ENCODE measurements at regions not wholly inside any gene's neighbourhood (a gene's known extent, or its start where the extent isn't known, plus 50 kb on each side); places are given as distances from the start of the nearest gene placed in this dataset.

GRCh38 chr3:184479426-184480126 lies 82.0 kb upstream of the EPHB3 start:
- H3K27ac ChIP-seq = no peak overlapping the region
- DNase-seq = no peak
- H3K4me1 ChIP-seq = no peaks in the 10 kb centered on the region
- no peak for TF ChIP-seq EP300 (IDR thresholded peaks at IDR 0.05)
- no peak for TF ChIP-seq CTCF (IDR thresholded peaks at IDR 0.05)
- peaks cover 0 to 30% (median 0%) of the 10 kb centered on the region in 3 donors for H3K27me3 ChIP-seq
- peaks cover 0 to 9% (median 3%) of the 10 kb centered on the region in 4 donors for H3K9me3 ChIP-seq
- WGBS, 5 donors = 66 to 77% (median 76%) methylated on average over 8 of the region's 8 CpGs
- no peaks in the 10 kb centered on the region for H3K36me3 ChIP-seq
- no peak overlapping the region for H3K4me3 ChIP-seq
- intact Hi-C loops (cut with DNase I; ENCODE audit: low total_unique reads) = no loop called here

GRCh38 chr3:184480831-184481230 lies 80.8 kb upstream of the EPHB3 start:
- H3K27me3 ChIP-seq = peaks cover 0 to 30% (median 0%) of the 10 kb centered on the region in 3 donors
- DNase-seq = no peak
- no peak overlapping the region for H3K27ac ChIP-seq
- no peaks in the 10 kb centered on the region for H3K36me3 ChIP-seq
- peaks cover 0 to 9% (median 3%) of the 10 kb centered on the region in 4 donors for H3K9me3 ChIP-seq
- no peak overlapping the region for H3K4me3 ChIP-seq
- TF ChIP-seq POLR2AphosphoS5 (IDR thresholded peaks at IDR 0.05) (no peak), CTCF (IDR thresholded peaks at IDR 0.05) (no peak)
- no peaks in the 10 kb centered on the region for H3K4me1 ChIP-seq
- 77 to 93% (median 86%) methylated on average over 2 of the region's 2 CpGs for WGBS, 5 donors
- intact Hi-C loops (cut with DNase I; ENCODE audit: low total_unique reads) = no loop called here

DNA sequence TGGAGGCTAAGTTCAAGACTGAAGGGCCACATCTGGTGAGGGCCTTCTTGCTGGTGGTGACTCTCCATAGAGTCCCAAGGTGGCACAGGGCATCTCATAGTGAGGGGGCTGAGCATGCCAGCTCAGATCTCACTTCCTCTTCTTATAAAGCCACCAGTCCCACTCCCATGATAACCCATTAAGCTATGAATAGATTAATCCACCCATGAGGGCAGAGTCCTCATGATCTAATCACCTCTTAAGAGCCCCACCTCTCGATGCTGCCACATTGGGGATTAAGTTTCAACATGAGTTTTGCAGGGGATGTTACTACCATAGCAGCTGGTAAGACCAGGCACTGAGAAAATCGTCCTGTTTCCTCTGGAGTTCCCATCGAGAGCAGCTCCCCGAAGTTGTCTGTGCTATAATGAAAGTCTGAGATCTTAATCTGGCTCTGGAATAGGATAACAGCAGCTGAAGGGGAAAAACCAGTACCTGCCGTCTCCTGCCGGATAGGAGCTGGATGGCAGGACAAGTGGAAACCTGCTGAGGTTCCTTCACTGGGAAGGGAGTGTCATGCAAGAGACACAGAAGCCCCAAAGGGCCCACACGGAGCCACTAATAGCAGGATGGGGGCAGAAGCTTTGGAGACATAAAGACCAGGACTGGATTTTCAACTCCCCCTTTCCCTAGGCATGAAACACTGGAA lies 79.5 kb upstream of the EPHB3 start:
- intact Hi-C loops (cut with DNase I; ENCODE audit: low total_unique reads) = no loop called here
- TF ChIP-seq POLR2AphosphoS5 (IDR thresholded peaks at IDR 0.05) (no peak), EP300 (IDR thresholded peaks at IDR 0.05) (no peak), POLR2A (IDR thresholded peaks at IDR 0.05) (no peak), CTCF (IDR thresholded peaks at IDR 0.05) (no peak)
- no peak for DNase-seq
- H3K27me3 ChIP-seq = peaks cover 0 to 32% (median 0%) of the 10 kb centered on the region in 3 donors
- H3K4me1 ChIP-seq = no peaks in the 10 kb centered on the region
- H3K27ac ChIP-seq = no peak overlapping the region
- no peaks in the 10 kb centered on the region for H3K36me3 ChIP-seq
- H3K4me3 ChIP-seq = no peak overlapping the region
- H3K9me3 ChIP-seq = peaks cover 0 to 9% (median 3%) of the 10 kb centered on the region in 4 donors
- 49 to 66% (median 58%) methylated on average over 7 of the region's 7 CpGs for WGBS, 5 donors

DNA sequence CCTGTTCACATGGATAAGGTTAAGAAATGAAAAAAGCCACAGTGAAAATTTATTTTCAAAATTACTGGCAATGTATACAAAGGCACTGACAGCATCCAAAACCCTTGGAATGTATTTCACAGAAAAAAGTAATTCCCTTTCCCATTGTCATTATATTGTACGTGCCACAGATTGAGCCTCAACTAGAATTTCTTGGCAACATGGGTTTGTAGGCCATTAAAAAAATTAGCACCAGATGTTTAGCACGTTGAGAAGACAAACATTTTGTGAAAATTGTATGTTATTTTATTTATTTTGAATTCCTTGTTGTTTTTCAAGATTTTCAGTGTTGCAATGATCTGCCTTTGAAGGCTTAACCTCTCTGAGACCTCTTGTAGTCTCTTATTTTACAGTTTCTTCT lies 76.3 kb upstream of the EPHB3 start:
- TF ChIP-seq POLR2A (IDR thresholded peaks at IDR 0.05) = no peak
- intact Hi-C loops (cut with DNase I; ENCODE audit: low total_unique reads) = no loop called here
- no peaks in the 10 kb centered on the region for H3K36me3 ChIP-seq
- H3K4me3 ChIP-seq = no peak overlapping the region
- DNase-seq = no peak
- H3K4me1 ChIP-seq = peaks cover 0 to 16% (median under 1%) of the 10 kb centered on the region in 4 donors
- no peaks in the 10 kb centered on the region for H3K9me3 ChIP-seq
- no peak overlapping the region for H3K27ac ChIP-seq
- WGBS, 5 donors = 41 to 56% (median 47%) methylated on average over 2 of the region's 2 CpGs
- peaks cover 0 to 45% (median 0%) of the 10 kb centered on the region in 3 donors for H3K27me3 ChIP-seq

GRCh38 chr3:184485906-184486305 lies 75.7 kb upstream of the EPHB3 start:
- 90 to 96% (median 95%) methylated on average over 3 of the region's 3 CpGs for WGBS, 5 donors
- Histone ChIP-seq H3K9me3 (no peaks in the 10 kb centered on the region), H3K27me3 (peaks cover 0 to 44% (median 0%) of the 10 kb centered on the region in 3 donors), H3K36me3 (no peaks in the 10 kb centered on the region), H3K4me1 (peaks cover 0 to 22% (median 7%) of the 10 kb centered on the region in 4 donors), H3K4me3 (no peak overlapping the region), H3K27ac (no peak overlapping the region)
- no peak for DNase-seq
- intact Hi-C loops (cut with DNase I; ENCODE audit: low total_unique reads) = no loop called here
- TF ChIP-seq EP300 (IDR thresholded peaks at IDR 0.05) (no peak), POLR2A (IDR thresholded peaks at IDR 0.05) (no peak), POLR2AphosphoS5 (IDR thresholded peaks at IDR 0.05) (no peak), CTCF (IDR thresholded peaks at IDR 0.05) (no peak)

All from stomach (tissue), 8 donors.